ENCODE measurements at regions not wholly inside any gene's neighbourhood (a gene's known extent, or its start where the extent isn't known, plus 50 kb on each side); places are given as distances from the start of the nearest gene placed in this dataset.

DNA sequence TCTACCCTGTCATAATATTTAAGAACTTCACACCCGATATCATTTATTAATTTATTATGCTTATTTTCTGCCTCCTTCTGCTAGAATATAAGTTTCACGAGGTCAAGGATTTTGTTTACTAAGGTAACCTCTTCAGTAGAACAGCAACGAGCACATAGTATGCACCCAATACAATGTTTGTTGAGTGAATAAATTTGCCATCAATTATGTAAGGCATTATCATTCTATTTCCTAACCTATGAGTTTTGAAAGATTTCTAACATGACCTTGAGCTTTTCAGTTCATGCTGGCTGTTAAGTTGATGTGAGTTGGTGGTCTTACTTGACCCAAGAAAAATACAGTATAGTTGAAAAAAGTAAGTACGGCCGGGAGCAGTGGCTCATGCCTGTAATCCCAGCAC is 125.9 kb upstream of the LOC128125822 start:
- TF ChIP-seq ZNF274 (IDR thresholded peaks at IDR 0.05; ENCODE audit: low read depth, low read length) (no peak), POLR2AphosphoS5 (IDR thresholded peaks at IDR 0.05; ENCODE audit: low read depth, low read length) (no peak), CBX3 (IDR thresholded peaks at IDR 0.05; ENCODE audit: low read depth) (no peak), SRF (IDR thresholded peaks at IDR 0.05; ENCODE audit: low read depth) (no peak), SP1 (IDR thresholded peaks at IDR 0.05; ENCODE audit: low read depth) (no peak), EZH2 (IDR thresholded peaks at IDR 0.05) (no peak), ZFX (IDR thresholded peaks at IDR 0.05) (no peak), CEBPB (IDR thresholded peaks at IDR 0.05; ENCODE audit: low read depth) (no peak), EGR1 (IDR thresholded peaks at IDR 0.05; ENCODE audit: low read depth) (no peak), JUND (IDR thresholded peaks at IDR 0.05) (no peak)
- TF ChIP-seq, protein P1, sequence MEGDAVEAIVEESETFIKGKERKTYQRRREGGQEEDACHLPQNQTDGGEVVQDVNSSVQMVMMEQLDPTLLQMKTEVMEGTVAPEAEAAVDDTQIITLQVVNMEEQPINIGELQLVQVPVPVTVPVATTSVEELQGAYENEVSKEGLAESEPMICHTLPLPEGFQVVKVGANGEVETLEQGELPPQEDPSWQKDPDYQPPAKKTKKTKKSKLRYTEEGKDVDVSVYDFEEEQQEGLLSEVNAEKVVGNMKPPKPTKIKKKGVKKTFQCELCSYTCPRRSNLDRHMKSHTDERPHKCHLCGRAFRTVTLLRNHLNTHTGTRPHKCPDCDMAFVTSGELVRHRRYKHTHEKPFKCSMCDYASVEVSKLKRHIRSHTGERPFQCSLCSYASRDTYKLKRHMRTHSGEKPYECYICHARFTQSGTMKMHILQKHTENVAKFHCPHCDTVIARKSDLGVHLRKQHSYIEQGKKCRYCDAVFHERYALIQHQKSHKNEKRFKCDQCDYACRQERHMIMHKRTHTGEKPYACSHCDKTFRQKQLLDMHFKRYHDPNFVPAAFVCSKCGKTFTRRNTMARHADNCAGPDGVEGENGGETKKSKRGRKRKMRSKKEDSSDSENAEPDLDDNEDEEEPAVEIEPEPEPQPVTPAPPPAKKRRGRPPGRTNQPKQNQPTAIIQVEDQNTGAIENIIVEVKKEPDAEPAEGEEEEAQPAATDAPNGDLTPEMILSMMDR (IDR thresholded peaks at IDR 0.05 in 2 of 3, conservative IDR thresholded peaks at IDR 0.05 in 1 of 3; ENCODE audit: borderline replicate concordance in 1 of 3, insufficient read depth in 1 of 3, low read depth in 2 of 3, low read length in 2 of 3), result no peak
- TF ChIP-seq, protein P2, sequence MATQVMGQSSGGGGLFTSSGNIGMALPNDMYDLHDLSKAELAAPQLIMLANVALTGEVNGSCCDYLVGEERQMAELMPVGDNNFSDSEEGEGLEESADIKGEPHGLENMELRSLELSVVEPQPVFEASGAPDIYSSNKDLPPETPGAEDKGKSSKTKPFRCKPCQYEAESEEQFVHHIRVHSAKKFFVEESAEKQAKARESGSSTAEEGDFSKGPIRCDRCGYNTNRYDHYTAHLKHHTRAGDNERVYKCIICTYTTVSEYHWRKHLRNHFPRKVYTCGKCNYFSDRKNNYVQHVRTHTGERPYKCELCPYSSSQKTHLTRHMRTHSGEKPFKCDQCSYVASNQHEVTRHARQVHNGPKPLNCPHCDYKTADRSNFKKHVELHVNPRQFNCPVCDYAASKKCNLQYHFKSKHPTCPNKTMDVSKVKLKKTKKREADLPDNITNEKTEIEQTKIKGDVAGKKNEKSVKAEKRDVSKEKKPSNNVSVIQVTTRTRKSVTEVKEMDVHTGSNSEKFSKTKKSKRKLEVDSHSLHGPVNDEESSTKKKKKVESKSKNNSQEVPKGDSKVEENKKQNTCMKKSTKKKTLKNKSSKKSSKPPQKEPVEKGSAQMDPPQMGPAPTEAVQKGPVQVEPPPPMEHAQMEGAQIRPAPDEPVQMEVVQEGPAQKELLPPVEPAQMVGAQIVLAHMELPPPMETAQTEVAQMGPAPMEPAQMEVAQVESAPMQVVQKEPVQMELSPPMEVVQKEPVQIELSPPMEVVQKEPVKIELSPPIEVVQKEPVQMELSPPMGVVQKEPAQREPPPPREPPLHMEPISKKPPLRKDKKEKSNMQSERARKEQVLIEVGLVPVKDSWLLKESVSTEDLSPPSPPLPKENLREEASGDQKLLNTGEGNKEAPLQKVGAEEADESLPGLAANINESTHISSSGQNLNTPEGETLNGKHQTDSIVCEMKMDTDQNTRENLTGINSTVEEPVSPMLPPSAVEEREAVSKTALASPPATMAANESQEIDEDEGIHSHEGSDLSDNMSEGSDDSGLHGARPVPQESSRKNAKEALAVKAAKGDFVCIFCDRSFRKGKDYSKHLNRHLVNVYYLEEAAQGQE (IDR thresholded peaks at IDR 0.05; ENCODE audit: low read depth), result no peak
- TF ChIP-seq, protein P3, sequence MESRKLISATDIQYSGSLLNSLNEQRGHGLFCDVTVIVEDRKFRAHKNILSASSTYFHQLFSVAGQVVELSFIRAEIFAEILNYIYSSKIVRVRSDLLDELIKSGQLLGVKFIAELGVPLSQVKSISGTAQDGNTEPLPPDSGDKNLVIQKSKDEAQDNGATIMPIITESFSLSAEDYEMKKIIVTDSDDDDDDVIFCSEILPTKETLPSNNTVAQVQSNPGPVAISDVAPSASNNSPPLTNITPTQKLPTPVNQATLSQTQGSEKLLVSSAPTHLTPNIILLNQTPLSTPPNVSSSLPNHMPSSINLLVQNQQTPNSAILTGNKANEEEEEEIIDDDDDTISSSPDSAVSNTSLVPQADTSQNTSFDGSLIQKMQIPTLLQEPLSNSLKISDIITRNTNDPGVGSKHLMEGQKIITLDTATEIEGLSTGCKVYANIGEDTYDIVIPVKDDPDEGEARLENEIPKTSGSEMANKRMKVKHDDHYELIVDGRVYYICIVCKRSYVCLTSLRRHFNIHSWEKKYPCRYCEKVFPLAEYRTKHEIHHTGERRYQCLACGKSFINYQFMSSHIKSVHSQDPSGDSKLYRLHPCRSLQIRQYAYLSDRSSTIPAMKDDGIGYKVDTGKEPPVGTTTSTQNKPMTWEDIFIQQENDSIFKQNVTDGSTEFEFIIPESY (IDR thresholded peaks at IDR 0.05; ENCODE audit: extremely low read depth, insufficient replicate concordance, low read length), result no peak
- TF ChIP-seq, protein P4, sequence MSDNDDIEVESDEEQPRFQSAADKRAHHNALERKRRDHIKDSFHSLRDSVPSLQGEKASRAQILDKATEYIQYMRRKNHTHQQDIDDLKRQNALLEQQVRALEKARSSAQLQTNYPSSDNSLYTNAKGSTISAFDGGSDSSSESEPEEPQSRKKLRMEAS (IDR thresholded peaks at IDR 0.05), result no peak
- H3K4me2 ChIP-seq (ENCODE audit: low read length), result no peak overlapping the region
- no peaks in the 10 kb centered on the region for H3K9me3 ChIP-seq (ENCODE audit: control insufficient read depth in 1 of 2, insufficient read depth in 1 of 2, low read depth in 1 of 2, low read length in 2 of 2)
- no peaks in the 10 kb centered on the region for H4K20me1 ChIP-seq (ENCODE audit: insufficient read depth)
- ChIA-PET CTCF (no interaction called here), POLR2A (no interaction called here), RAD21 (ENCODE audit: low non-redundant PET in 1 of 2, low total read pairs in 2 of 2, uncharacterized antibody in 2 of 2, unreplicated experiment in 2 of 2) (no interaction called here)
- no peak overlapping the region for H3K27ac ChIP-seq (ENCODE audit: low read depth, low read length)
- ATAC-seq, result no peak
- H3K4me1 ChIP-seq (ENCODE audit: control insufficient read depth in 1 of 2, insufficient read depth in 2 of 2, low read length in 2 of 2), result no peaks in the 10 kb centered on the region
- DNase-seq (ENCODE audit: low read depth, low spot score), result no peak
- intact Hi-C loops (cut with micrococcal nuclease), result no loop called here
- no peaks in the 10 kb centered on the region for H3K79me2 ChIP-seq (ENCODE audit: insufficient read depth, low read length)
- H3K36me3 ChIP-seq (ENCODE audit: control insufficient read depth in 1 of 2, insufficient read depth in 2 of 2, low read length in 2 of 2), result no peaks in the 10 kb centered on the region
- no peaks in the 10 kb centered on the region for H3K9me2 ChIP-seq (ENCODE audit: insufficient read depth)
- H2AFZ ChIP-seq (ENCODE audit: low read depth, low read length, poor library complexity, severe bottlenecking), result no peak overlapping the region
- no TSS peak for BruUV-seq (replicated peaks)
- no peak overlapping the region for H3K4me3 ChIP-seq (replicated peaks in 1 of 2; ENCODE audit: low read depth in 1 of 2, low read length in 2 of 2)
- H3K9ac ChIP-seq (ENCODE audit: low read length), result no peak overlapping the region
- no peaks in the 10 kb centered on the region for H3K27me3 ChIP-seq (ENCODE audit: insufficient read depth, low read length)
